Panc1 (cell line): ENCODE measurements at regions not wholly inside any gene's neighbourhood (a gene's known extent, or its start where the extent isn't known, plus 50 kb on each side); places are given as distances from the start of the nearest gene placed in this dataset.

ENCODE experiments used
- CTCF ChIP-seq: fragments of 450-650 bp; IDR thresholded peaks from 2 replicates; pipeline ENCODE4 v1.5.1; 2017; ENCODE audit warnings: mild to moderate bottlenecking
- POLR2AphosphoS5 ChIP-seq: IDR thresholded peaks from 2 replicates; pipeline ENCODE4 v1.6.1; 2012; ENCODE audit warnings: mild to moderate bottlenecking, low read depth, low read length, moderate library complexity

- TF ChIP-seq CTCF (no peak), POLR2AphosphoS5 (no peak)
These were observed 227.2 kb upstream of the PITRM1 start for GRCh38 chr10:3399756-3400155.
